GM12865 (cell line): ENCODE measurements at regions not wholly inside any gene's neighbourhood (a gene's known extent, or its start where the extent isn't known, plus 50 kb on each side); places are given as distances from the start of the nearest gene placed in this dataset.
"Not testable (repeated sequence)": the region's sequence is repeated elsewhere in the genome, so short reads cannot be mapped to it uniquely, and the experiment has no call there.

Source experiments
- DNase-seq: peaks from one replicate; pipeline ENCODE4 v3.0.0; 2010; ENCODE audit warnings: low read depth
- H3K4me3 ChIP-seq: 2 replicates; pipeline ENCODE4 v1.5.1; 2011; ENCODE audit warnings: mild to moderate bottlenecking, low read depth, low read length, control low read depth
- TF ChIP-seq, protein P1 (sequence below): IDR thresholded peaks from 2 replicates; pipeline ENCODE4 v1.5.1; 2011; ENCODE audit warnings: low read length, control low read depth, low read depth, inconsistent platforms; ENCODE audit not compliant: insufficient read depth; ENCODE audit errors: missing control alignments

DNA sequence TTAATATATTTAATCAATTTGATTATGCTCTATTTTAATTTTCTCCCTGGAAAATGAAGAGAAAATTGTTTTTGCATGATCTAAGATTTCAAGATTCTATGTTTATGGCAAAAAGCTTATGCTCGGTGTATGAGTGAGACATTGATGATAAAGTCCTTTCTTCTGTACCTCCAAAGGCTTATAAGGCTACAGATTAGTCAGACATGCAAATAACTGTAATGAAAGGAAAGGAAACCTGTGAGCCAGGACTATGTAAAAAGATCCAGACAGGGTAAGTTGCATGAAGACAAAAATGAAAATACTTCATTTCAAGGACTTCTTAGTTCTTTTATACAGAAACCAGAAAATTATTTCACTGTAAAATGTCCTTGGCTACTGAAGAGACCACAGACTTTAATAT lies 52.2 kb upstream of the EDIL3 start:
- no peak for DNase-seq
- TF ChIP-seq, protein P1, sequence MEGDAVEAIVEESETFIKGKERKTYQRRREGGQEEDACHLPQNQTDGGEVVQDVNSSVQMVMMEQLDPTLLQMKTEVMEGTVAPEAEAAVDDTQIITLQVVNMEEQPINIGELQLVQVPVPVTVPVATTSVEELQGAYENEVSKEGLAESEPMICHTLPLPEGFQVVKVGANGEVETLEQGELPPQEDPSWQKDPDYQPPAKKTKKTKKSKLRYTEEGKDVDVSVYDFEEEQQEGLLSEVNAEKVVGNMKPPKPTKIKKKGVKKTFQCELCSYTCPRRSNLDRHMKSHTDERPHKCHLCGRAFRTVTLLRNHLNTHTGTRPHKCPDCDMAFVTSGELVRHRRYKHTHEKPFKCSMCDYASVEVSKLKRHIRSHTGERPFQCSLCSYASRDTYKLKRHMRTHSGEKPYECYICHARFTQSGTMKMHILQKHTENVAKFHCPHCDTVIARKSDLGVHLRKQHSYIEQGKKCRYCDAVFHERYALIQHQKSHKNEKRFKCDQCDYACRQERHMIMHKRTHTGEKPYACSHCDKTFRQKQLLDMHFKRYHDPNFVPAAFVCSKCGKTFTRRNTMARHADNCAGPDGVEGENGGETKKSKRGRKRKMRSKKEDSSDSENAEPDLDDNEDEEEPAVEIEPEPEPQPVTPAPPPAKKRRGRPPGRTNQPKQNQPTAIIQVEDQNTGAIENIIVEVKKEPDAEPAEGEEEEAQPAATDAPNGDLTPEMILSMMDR, result no peak
- no peak overlapping the region for H3K4me3 ChIP-seq

DNA sequence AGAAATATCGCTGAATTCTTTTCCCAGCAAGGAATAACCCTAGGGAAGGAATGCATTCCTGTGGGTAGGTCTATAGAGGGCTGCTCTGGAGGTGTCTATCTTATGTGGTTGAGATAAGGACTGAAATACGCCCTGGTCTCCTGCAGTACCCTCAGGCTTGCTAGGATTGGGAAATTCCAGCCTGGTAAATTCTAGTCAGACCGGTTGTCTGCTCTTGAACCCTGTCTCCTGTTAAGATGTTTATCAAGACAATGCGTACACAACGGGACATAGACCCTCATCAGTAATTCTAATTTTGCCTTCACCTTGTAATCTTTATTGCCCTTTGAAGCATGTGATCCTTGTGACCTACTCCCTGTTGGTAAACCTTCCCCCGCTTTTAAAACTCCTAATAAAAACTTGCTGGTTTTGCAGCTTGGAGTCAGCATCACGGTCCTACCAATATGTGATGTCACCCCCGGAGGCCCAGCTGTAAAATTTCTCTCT lies 51.2 kb upstream of the EDIL3 start:
- H3K4me3 ChIP-seq, DNase-seq: not testable (repeated sequence)
